ENCODE measurements at regions not wholly inside any gene's neighbourhood (a gene's known extent, or its start where the extent isn't known, plus 50 kb on each side); places are given as distances from the start of the nearest gene placed in this dataset.
A peak's percentile ranks its signal among the peaks of the same experiment; 100 is the strongest.
"Not testable (repeated sequence)": the region's sequence is repeated elsewhere in the genome, so short reads cannot be mapped to it uniquely, and the experiment has no call there.

DNA sequence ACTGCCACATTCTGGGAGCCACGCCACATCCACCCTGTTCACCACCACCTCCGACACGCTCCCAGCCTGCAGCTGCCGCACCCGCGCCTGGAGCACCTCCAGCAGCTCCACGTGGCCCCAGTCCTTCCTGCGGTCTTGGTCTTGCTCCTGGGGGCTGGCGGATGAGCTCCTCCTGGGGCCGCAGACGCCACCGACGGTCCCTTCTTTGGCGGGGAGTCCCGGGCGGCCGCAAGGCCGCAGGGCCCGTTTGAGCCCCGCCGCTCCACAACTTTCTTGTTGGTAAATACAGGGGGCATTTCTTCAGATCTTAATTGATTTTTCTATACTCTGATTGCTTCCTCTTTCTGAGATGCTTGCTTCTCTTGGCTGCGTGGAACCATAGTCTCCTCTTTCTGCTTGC, 75.3 kb upstream of the MED13 start:
- H3K9me3 ChIP-seq (ENCODE audit: control insufficient read depth, low read depth, low read length) = no peaks in the 10 kb centered on the region

DNA sequence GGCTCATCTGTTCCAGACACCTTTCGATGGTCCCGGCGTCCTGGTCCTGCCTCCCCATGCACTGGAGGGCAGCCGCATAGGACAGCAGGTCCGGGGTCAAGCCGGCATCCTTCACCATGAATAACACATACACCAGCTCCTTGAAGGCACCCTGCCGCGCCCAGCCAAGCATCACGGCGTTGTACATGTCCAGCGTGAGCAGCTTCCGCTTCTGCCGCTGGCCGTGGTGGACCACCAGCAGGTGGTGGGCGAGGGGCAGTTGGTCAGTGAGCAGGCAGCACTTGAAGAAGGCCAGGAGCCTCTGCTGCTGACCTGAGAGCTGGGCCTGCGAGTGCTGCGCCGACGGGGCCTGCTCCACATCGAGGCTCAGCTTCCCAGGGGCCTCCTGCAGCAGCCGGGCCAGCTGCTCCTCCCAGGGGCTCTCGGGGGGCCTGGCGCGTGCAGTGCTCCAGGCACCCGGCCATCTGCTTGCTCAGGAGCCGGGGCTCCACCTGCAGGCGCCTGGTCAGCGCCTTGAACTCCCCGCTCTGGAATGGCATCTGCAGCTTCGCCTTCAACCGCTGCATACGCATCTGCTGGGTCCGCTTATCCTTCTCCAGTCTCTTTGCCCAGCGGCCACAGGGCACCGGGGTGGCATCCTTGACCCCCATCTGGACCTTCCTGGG, 74.7 kb upstream of the MED13 start:
- H3K4me3 ChIP-seq (ENCODE audit: control insufficient read depth in 2 of 3, extremely low read depth in 1 of 3, insufficient read depth in 2 of 3, low read depth in 1 of 3, low read length in 3 of 3); H3K4me1 ChIP-seq (ENCODE audit: control insufficient read depth, extremely low read depth, insufficient read depth, low read length); dilution Hi-C loops (cut with MboI; ENCODE audit: extremely low pct_ligation_motif_present, low sequenced_read_pairs); H3K27ac ChIP-seq (ENCODE audit: control insufficient read depth, insufficient read depth, low read length); H3K79me2 ChIP-seq (ENCODE audit: control insufficient read depth, insufficient read depth, low read length); H4K20me1 ChIP-seq (ENCODE audit: control insufficient read depth, extremely low read depth, insufficient read depth, low read length); H3K9ac ChIP-seq (ENCODE audit: control insufficient read depth, extremely low read depth, insufficient read depth, low read length); DNase-seq (ENCODE audit: low read depth, low spot score); H3K9me1 ChIP-seq (ENCODE audit: control insufficient read depth, extremely low read depth, insufficient read depth, low read length); H3K9me3 ChIP-seq (ENCODE audit: control insufficient read depth, low read depth, low read length); H3K4me2 ChIP-seq (ENCODE audit: control insufficient read depth, extremely low read depth, insufficient read depth, low read depth, low read length); H2AFZ ChIP-seq (ENCODE audit: control insufficient read depth, low read length); FAIRE-seq; H3K36me3 ChIP-seq (ENCODE audit: control insufficient read depth in 2 of 2, extremely low read depth in 1 of 2, insufficient read depth in 2 of 2, low read length in 2 of 2): not testable (repeated sequence)
- H3K27me3 ChIP-seq (ENCODE audit: control insufficient read depth, extremely low read depth, insufficient read depth, low read length) = peaks cover 26% of the 10 kb centered on the region

More for the DNA sequence above, 75.3 kb upstream of the MED13 start:
- no peak overlapping the region for H3K9ac ChIP-seq (ENCODE audit: control insufficient read depth, extremely low read depth, insufficient read depth, low read length)
- H3K27me3 ChIP-seq (ENCODE audit: control insufficient read depth, extremely low read depth, insufficient read depth, low read length) = peaks cover 26% of the 10 kb centered on the region
- no peaks in the 10 kb centered on the region for H3K9me1 ChIP-seq (ENCODE audit: control insufficient read depth, extremely low read depth, insufficient read depth, low read length)
- dilution Hi-C loops (cut with MboI; ENCODE audit: extremely low pct_ligation_motif_present, low sequenced_read_pairs) = no loop called here
- H3K79me2 ChIP-seq (ENCODE audit: control insufficient read depth, insufficient read depth, low read length) = no peaks in the 10 kb centered on the region
- DNase-seq (ENCODE audit: low read depth, low spot score) = no peak
- no peak overlapping the region for H3K4me3 ChIP-seq (ENCODE audit: control insufficient read depth in 2 of 3, extremely low read depth in 1 of 3, insufficient read depth in 2 of 3, low read depth in 1 of 3, low read length in 3 of 3)
- no peak overlapping the region for H2AFZ ChIP-seq (ENCODE audit: control insufficient read depth, low read length)
- no peaks in the 10 kb centered on the region for H3K36me3 ChIP-seq (ENCODE audit: control insufficient read depth in 2 of 2, extremely low read depth in 1 of 2, insufficient read depth in 2 of 2, low read length in 2 of 2)
- FAIRE-seq = no peak
- H3K27ac ChIP-seq (ENCODE audit: control insufficient read depth, insufficient read depth, low read length) = no peak overlapping the region
- H3K4me2 ChIP-seq (ENCODE audit: control insufficient read depth, extremely low read depth, insufficient read depth, low read depth, low read length) = no peak overlapping the region
- H4K20me1 ChIP-seq (ENCODE audit: control insufficient read depth, extremely low read depth, insufficient read depth, low read length) = no peaks in the 10 kb centered on the region
- TF ChIP-seq EZH2 (IDR thresholded peaks at IDR 0.05; ENCODE audit: low read length) = no peak
- TF ChIP-seq, protein P1, sequence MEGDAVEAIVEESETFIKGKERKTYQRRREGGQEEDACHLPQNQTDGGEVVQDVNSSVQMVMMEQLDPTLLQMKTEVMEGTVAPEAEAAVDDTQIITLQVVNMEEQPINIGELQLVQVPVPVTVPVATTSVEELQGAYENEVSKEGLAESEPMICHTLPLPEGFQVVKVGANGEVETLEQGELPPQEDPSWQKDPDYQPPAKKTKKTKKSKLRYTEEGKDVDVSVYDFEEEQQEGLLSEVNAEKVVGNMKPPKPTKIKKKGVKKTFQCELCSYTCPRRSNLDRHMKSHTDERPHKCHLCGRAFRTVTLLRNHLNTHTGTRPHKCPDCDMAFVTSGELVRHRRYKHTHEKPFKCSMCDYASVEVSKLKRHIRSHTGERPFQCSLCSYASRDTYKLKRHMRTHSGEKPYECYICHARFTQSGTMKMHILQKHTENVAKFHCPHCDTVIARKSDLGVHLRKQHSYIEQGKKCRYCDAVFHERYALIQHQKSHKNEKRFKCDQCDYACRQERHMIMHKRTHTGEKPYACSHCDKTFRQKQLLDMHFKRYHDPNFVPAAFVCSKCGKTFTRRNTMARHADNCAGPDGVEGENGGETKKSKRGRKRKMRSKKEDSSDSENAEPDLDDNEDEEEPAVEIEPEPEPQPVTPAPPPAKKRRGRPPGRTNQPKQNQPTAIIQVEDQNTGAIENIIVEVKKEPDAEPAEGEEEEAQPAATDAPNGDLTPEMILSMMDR (optimal IDR thresholded peaks at IDR 0.05 in 1 of 3, IDR thresholded peaks at IDR 0.05 in 1 of 3, conservative IDR thresholded peaks at IDR 0.05 in 1 of 3; ENCODE audit: extremely low read depth in 1 of 3, insufficient read depth in 2 of 3, low read length in 3 of 3) = no peak
- H3K4me1 ChIP-seq (ENCODE audit: control insufficient read depth, extremely low read depth, insufficient read depth, low read length) = no peaks in the 10 kb centered on the region

- TF ChIP-seq EZH2 (IDR thresholded peaks at IDR 0.05; ENCODE audit: low read length) = no peak
- TF ChIP-seq, protein P1 (optimal IDR thresholded peaks at IDR 0.05 in 1 of 3, IDR thresholded peaks at IDR 0.05 in 1 of 3, conservative IDR thresholded peaks at IDR 0.05 in 1 of 3; ENCODE audit: extremely low read depth in 1 of 3, insufficient read depth in 2 of 3, low read length in 3 of 3) = no peak
- Histone ChIP-seq H4K20me1 (ENCODE audit: control insufficient read depth, extremely low read depth, insufficient read depth, low read length) (no peaks in the 10 kb centered on the region), H3K9me3 (ENCODE audit: control insufficient read depth, low read depth, low read length) (no peaks in the 10 kb centered on the region), H3K27me3 (ENCODE audit: control insufficient read depth, extremely low read depth, insufficient read depth, low read length) (peaks cover 26% of the 10 kb centered on the region), H3K4me1 (ENCODE audit: control insufficient read depth, extremely low read depth, insufficient read depth, low read length) (no peaks in the 10 kb centered on the region), H3K27ac (ENCODE audit: control insufficient read depth, insufficient read depth, low read length) (no peak overlapping the region), H3K9ac (ENCODE audit: control insufficient read depth, extremely low read depth, insufficient read depth, low read length) (no peak overlapping the region), H2AFZ (ENCODE audit: control insufficient read depth, low read length) (no peak overlapping the region), H3K9me1 (ENCODE audit: control insufficient read depth, extremely low read depth, insufficient read depth, low read length) (no peaks in the 10 kb centered on the region), H3K4me2 (ENCODE audit: control insufficient read depth, extremely low read depth, insufficient read depth, low read depth, low read length) (no peak overlapping the region), H3K36me3 (ENCODE audit: control insufficient read depth in 2 of 2, extremely low read depth in 1 of 2, insufficient read depth in 2 of 2, low read length in 2 of 2) (no peaks in the 10 kb centered on the region), H3K4me3 (ENCODE audit: control insufficient read depth in 2 of 3, extremely low read depth in 1 of 3, insufficient read depth in 2 of 3, low read depth in 1 of 3, low read length in 3 of 3) (no peak overlapping the region), H3K79me2 (ENCODE audit: control insufficient read depth, insufficient read depth, low read length) (no peaks in the 10 kb centered on the region)
- FAIRE-seq (no peak), DNase-seq (ENCODE audit: low read depth, low spot score) (no peak)
- dilution Hi-C loops (cut with MboI; ENCODE audit: extremely low pct_ligation_motif_present, low sequenced_read_pairs) = no loop called here
Measured at GRCh38 chr17:62139141-62139540, 74.1 kb upstream of the MED13 start.

- not testable (repeated sequence) for H3K79me2 ChIP-seq (ENCODE audit: control insufficient read depth, insufficient read depth, low read length)
- H3K27me3 ChIP-seq (ENCODE audit: control insufficient read depth, extremely low read depth, insufficient read depth, low read length) = peaks cover 26% of the 10 kb centered on the region
Measured at GRCh38 chr17:62138676-62139121, 73.6 kb upstream of the MED13 start.

More at GRCh38 chr17:62138676-62139121, 73.6 kb upstream of the MED13 start:
- H3K9me1 ChIP-seq (ENCODE audit: control insufficient read depth, extremely low read depth, insufficient read depth, low read length); H3K9ac ChIP-seq (ENCODE audit: control insufficient read depth, extremely low read depth, insufficient read depth, low read length); H3K9me3 ChIP-seq (ENCODE audit: control insufficient read depth, low read depth, low read length); H3K4me1 ChIP-seq (ENCODE audit: control insufficient read depth, extremely low read depth, insufficient read depth, low read length); DNase-seq (ENCODE audit: low read depth, low spot score); H3K36me3 ChIP-seq (ENCODE audit: control insufficient read depth in 2 of 2, extremely low read depth in 1 of 2, insufficient read depth in 2 of 2, low read length in 2 of 2); dilution Hi-C loops (cut with MboI; ENCODE audit: extremely low pct_ligation_motif_present, low sequenced_read_pairs); H3K4me3 ChIP-seq (ENCODE audit: control insufficient read depth in 2 of 3, extremely low read depth in 1 of 3, insufficient read depth in 2 of 3, low read depth in 1 of 3, low read length in 3 of 3); H4K20me1 ChIP-seq (ENCODE audit: control insufficient read depth, extremely low read depth, insufficient read depth, low read length); H2AFZ ChIP-seq (ENCODE audit: control insufficient read depth, low read length); FAIRE-seq; H3K27ac ChIP-seq (ENCODE audit: control insufficient read depth, insufficient read depth, low read length): not testable (repeated sequence)
- peak overlapping the region; percentile 32 for H3K4me2 ChIP-seq (ENCODE audit: control insufficient read depth, extremely low read depth, insufficient read depth, low read depth, low read length)

All from keratinocyte (primary cell).